PC-9 (cell line): ENCODE measurements at regions not wholly inside any gene's neighbourhood (a gene's known extent, or its start where the extent isn't known, plus 50 kb on each side); places are given as distances from the start of the nearest gene placed in this dataset.

ENCODE experiments used
- CTCF ChIP-seq: fragments of 200-600 bp; sonication (generic); conservative IDR thresholded peaks from 2 replicates; pipeline ENCODE4 v1.6.1; 2017; ENCODE audit warnings: mixed run types, antibody characterized with exemption, mild to moderate bottlenecking, moderate library complexity
- EZH2 ChIP-seq: fragments of 200-600 bp; sonication (generic); IDR thresholded peaks from 2 replicates; pipeline ENCODE4 v1.8.0; 2017; ENCODE audit warnings: antibody characterized with exemption, low read depth

GRCh38 chr2:187874786-187875185, 320.6 kb upstream of the TFPI start:
- TF ChIP-seq CTCF (no peak), EZH2 (no peak)
